Inferior parietal cortex (tissue), 1 donor: ENCODE measurements at regions not wholly inside any gene's neighbourhood (a gene's known extent, or its start where the extent isn't known, plus 50 kb on each side); places are given as distances from the start of the nearest gene placed in this dataset.
A peak's percentile ranks its signal among the peaks of the same experiment; 100 is the strongest.

Source experiments
- DNase-seq: peaks from one replicate; pipeline ENCODE4 v3.0.0-alpha.2; 2016; ENCODE audit errors: extremely low spot score

GRCh38 chr9:118183576-118183975 lies 479.4 kb downstream of the TLR4 start:
- no peak for DNase-seq

GRCh38 chr9:118187408-118187807 lies 483.2 kb downstream of the TLR4 start:
- DNase-seq = no peak

- DNase-seq = no peak
These were observed 485.4 kb downstream of the TLR4 start for GRCh38 chr9:118189615-118190014.

GRCh38 chr9:118192807-118193206 lies 488.6 kb downstream of the TLR4 start:
- DNase-seq = no peak

GRCh38 chr9:118209343-118209742 lies 505.1 kb downstream of the TLR4 start:
- DNase-seq = no peak

GRCh38 chr9:118215549-118215948 lies 511.3 kb downstream of the TLR4 start:
- DNase-seq = no peak

GRCh38 chr9:118222375-118222774 lies 518.2 kb downstream of the TLR4 start:
- peak; percentile 15 for DNase-seq

GRCh38 chr9:118223111-118223510 lies 518.9 kb downstream of the TLR4 start:
- no peak for DNase-seq

GRCh38 chr9:118230329-118230728 lies 526.1 kb downstream of the TLR4 start:
- DNase-seq = no peak

GRCh38 chr9:118236625-118237024 lies 532.4 kb downstream of the TLR4 start:
- DNase-seq = no peak

GRCh38 chr9:118238139-118238538 lies 533.9 kb downstream of the TLR4 start:
- no peak for DNase-seq

GRCh38 chr9:118252027-118252426 lies 547.8 kb downstream of the TLR4 start:
- no peak for DNase-seq

- DNase-seq = no peak
These were observed 558.0 kb downstream of the TLR4 start for GRCh38 chr9:118262191-118262590.

- DNase-seq = no peak
These were observed 559.7 kb downstream of the TLR4 start for GRCh38 chr9:118263949-118264348.

- no peak for DNase-seq
These were observed 563.8 kb downstream of the TLR4 start for GRCh38 chr9:118268046-118268445.

- no peak for DNase-seq
These were observed 565.4 kb downstream of the TLR4 start for GRCh38 chr9:118269623-118270022.

- no peak for DNase-seq
These were observed 567.1 kb downstream of the TLR4 start for GRCh38 chr9:118271331-118271730.

- no peak for DNase-seq
These were observed 567.7 kb downstream of the TLR4 start for GRCh38 chr9:118271936-118272335.

- DNase-seq = no peak
These were observed 568.8 kb downstream of the TLR4 start for GRCh38 chr9:118273048-118273447.

- DNase-seq = no peak
These were observed 572.6 kb downstream of the TLR4 start for GRCh38 chr9:118276784-118277183.

- no peak for DNase-seq
These were observed 577.6 kb downstream of the TLR4 start for GRCh38 chr9:118281772-118282171.

GRCh38 chr9:118283488-118283887 lies 579.3 kb downstream of the TLR4 start:
- DNase-seq = no peak

- DNase-seq = no peak
These were observed 585.9 kb downstream of the TLR4 start for GRCh38 chr9:118290116-118290515.

- no peak for DNase-seq
These were observed 591.2 kb downstream of the TLR4 start for GRCh38 chr9:118295413-118295812.

GRCh38 chr9:118302721-118303120 lies 598.5 kb downstream of the TLR4 start:
- no peak for DNase-seq
